Keratinocyte (primary cell): ENCODE measurements at regions not wholly inside any gene's neighbourhood (a gene's known extent, or its start where the extent isn't known, plus 50 kb on each side); places are given as distances from the start of the nearest gene placed in this dataset.
"Not testable (repeated sequence)": the region's sequence is repeated elsewhere in the genome, so short reads cannot be mapped to it uniquely, and the experiment has no call there.

Experiments
- DNase-seq: peaks from one replicate; pipeline ENCODE4 v3.0.0-alpha.2; 2011; ENCODE audit warnings: low read depth, missing footprints, low spot score
- FAIRE-seq: peaks from 2 replicates; lab custom pipeline; 2011; peaks lifted over from hg19 to GRCh38; lab: Jason Lieb, UNC
- H2AFZ ChIP-seq: 2 replicates; pipeline ENCODE4 v1.6.0; 2012; ENCODE audit warnings: low read length, control low read depth, inconsistent platforms; ENCODE audit not compliant: control insufficient read depth
- H3K27ac ChIP-seq: 2 replicates; pipeline ENCODE4 v1.5.1; 2011; ENCODE audit warnings: low read length; ENCODE audit not compliant: control insufficient read depth, insufficient read depth
- H3K27me3 ChIP-seq: 3 replicates; pipeline ENCODE4 v1.6.0; 2011; ENCODE audit warnings: low read length; ENCODE audit not compliant: control insufficient read depth, insufficient read depth; ENCODE audit errors: extremely low read depth
- H3K36me3 ChIP-seq, 2 experiments: 2 replicates in 1 of 2; 3 replicates in 1 of 2; pipeline ENCODE4 v1.5.1; 2011; ENCODE audit warnings: low read length in 2 of 2, mild to moderate bottlenecking in 1 of 2; ENCODE audit not compliant: control insufficient read depth in 2 of 2, insufficient read depth in 2 of 2; ENCODE audit errors: extremely low read depth in 1 of 2
- H3K4me1 ChIP-seq: 3 replicates; pipeline ENCODE4 v1.5.1; 2011; ENCODE audit warnings: low read length; ENCODE audit not compliant: control insufficient read depth, insufficient read depth; ENCODE audit errors: extremely low read depth
- H3K4me2 ChIP-seq: 3 replicates; pipeline ENCODE4 v1.6.0; 2011; ENCODE audit warnings: low read depth, low read length; ENCODE audit not compliant: control insufficient read depth, insufficient read depth; ENCODE audit errors: extremely low read depth
- H3K4me3 ChIP-seq, 3 experiments: fragments of 200-600 bp in 1 of 3; sonication (generic) in 1 of 3; 2 replicates in 2 of 3; 3 replicates in 1 of 3; pipeline ENCODE4 v1.5.1; 2011 to 2016; ENCODE audit warnings: low read length in 3 of 3, mild to moderate bottlenecking in 3 of 3, control low read depth in 2 of 3, inconsistent platforms in 1 of 3, low read depth in 1 of 3, mixed read lengths in 1 of 3, mixed run types in 1 of 3, moderate library complexity in 1 of 3; ENCODE audit not compliant: control insufficient read depth in 2 of 3, insufficient read depth in 2 of 3; ENCODE audit errors: extremely low read depth in 1 of 3
- H3K79me2 ChIP-seq: 2 replicates; pipeline ENCODE4 v1.6.0; 2012; ENCODE audit warnings: low read length; ENCODE audit not compliant: control insufficient read depth, insufficient read depth
- H3K9ac ChIP-seq: 3 replicates; pipeline ENCODE4 v1.6.0; 2011; ENCODE audit warnings: low read length; ENCODE audit not compliant: control insufficient read depth, insufficient read depth; ENCODE audit errors: extremely low read depth
- H3K9me1 ChIP-seq: 3 replicates; pipeline ENCODE4 v1.6.0; 2011; ENCODE audit warnings: low read length; ENCODE audit not compliant: control insufficient read depth, insufficient read depth; ENCODE audit errors: extremely low read depth
- H3K9me3 ChIP-seq: 2 replicates; pipeline ENCODE4 v1.5.1; 2012; ENCODE audit warnings: low read depth, low read length; ENCODE audit not compliant: control insufficient read depth
- H4K20me1 ChIP-seq: 3 replicates; pipeline ENCODE4 v1.6.0; 2011; ENCODE audit warnings: low read length; ENCODE audit not compliant: control insufficient read depth, insufficient read depth; ENCODE audit errors: extremely low read depth
- CTCF ChIP-seq, 3 experiments: IDR thresholded peaks in 1 of 3; conservative IDR thresholded peaks in 1 of 3; optimal IDR thresholded peaks in 1 of 3; 2 replicates in 2 of 3; 3 replicates in 1 of 3; pipeline versions ENCODE3 to v1.5.1; 2011; ENCODE audit warnings: low read length in 3 of 3, mild to moderate bottlenecking in 3 of 3, moderate library complexity in 2 of 3, control low read depth in 1 of 3, inconsistent platforms in 1 of 3; ENCODE audit not compliant: insufficient read depth in 2 of 3; ENCODE audit errors: extremely low read depth in 1 of 3
- EZH2 ChIP-seq: IDR thresholded peaks from one replicate; pipeline ENCODE4 v1.6.1; 2012; ENCODE audit warnings: inconsistent platforms, mild to moderate bottlenecking, low read length, moderate library complexity
- dilution Hi-C: fragments of 300-500 bp; cut with MboI; formaldehyde crosslinking; loops from one replicate; pipeline ENCODE4 v1.7.0; 2020; ENCODE audit warnings: low sequenced_read_pairs; ENCODE audit not compliant: extremely low pct_ligation_motif_present

GRCh38 chr15:20106026-20106425 is 435.6 kb downstream of the GOLGA6L6 start:
- Histone ChIP-seq H2AFZ (no peak overlapping the region), H3K27ac (no peak overlapping the region), H3K79me2 (no peaks in the 10 kb centered on the region), H3K9me1 (no peaks in the 10 kb centered on the region), H3K36me3 (no peaks in the 10 kb centered on the region), H3K9ac (no peak overlapping the region), H3K4me1 (no peaks in the 10 kb centered on the region), H3K9me3 (peaks cover 3% of the 10 kb centered on the region), H4K20me1 (no peaks in the 10 kb centered on the region), H3K4me3 (no peak overlapping the region), H3K4me2 (no peak overlapping the region), H3K27me3 (no peaks in the 10 kb centered on the region)
- TF ChIP-seq EZH2 (no peak), CTCF (optimal IDR thresholded peaks at IDR 0.05 in 1 of 3, IDR thresholded peaks at IDR 0.05 in 1 of 3, conservative IDR thresholded peaks at IDR 0.05 in 1 of 3; ENCODE audit: extremely low read depth in 1 of 3, insufficient read depth in 2 of 3, low read length in 3 of 3) (no peak)
- dilution Hi-C loops: no loop called here
- FAIRE-seq: no peak
- DNase-seq: no peak

- FAIRE-seq, H3K9me3 ChIP-seq, H3K4me3 ChIP-seq, dilution Hi-C loops, H4K20me1 ChIP-seq, H2AFZ ChIP-seq, H3K27me3 ChIP-seq, DNase-seq, H3K27ac ChIP-seq, H3K4me1 ChIP-seq, H3K9ac ChIP-seq, H3K79me2 ChIP-seq, H3K36me3 ChIP-seq, H3K9me1 ChIP-seq, H3K4me2 ChIP-seq: not testable (repeated sequence)
Observed at GRCh38 chr15:20105011-20105990, 436.3 kb downstream of the GOLGA6L6 start.

- H3K9me1 ChIP-seq, H3K9ac ChIP-seq, H3K36me3 ChIP-seq, H3K4me1 ChIP-seq, FAIRE-seq, H3K27ac ChIP-seq, DNase-seq, H3K4me2 ChIP-seq, H3K79me2 ChIP-seq, H2AFZ ChIP-seq, H3K9me3 ChIP-seq, H3K4me3 ChIP-seq, dilution Hi-C loops, H3K27me3 ChIP-seq, H4K20me1 ChIP-seq: not testable (repeated sequence)
Observed at GRCh38 chr15:20104551-20104950, 437.0 kb downstream of the GOLGA6L6 start.

- DNase-seq, FAIRE-seq, H3K4me2 ChIP-seq, H3K9ac ChIP-seq, H3K9me1 ChIP-seq, H3K36me3 ChIP-seq, H2AFZ ChIP-seq, H3K9me3 ChIP-seq, H3K4me3 ChIP-seq, H4K20me1 ChIP-seq, H3K79me2 ChIP-seq, H3K27ac ChIP-seq, H3K4me1 ChIP-seq, dilution Hi-C loops, H3K27me3 ChIP-seq: not testable (repeated sequence)
Observed at GRCh38 chr15:20102862-20103261, 438.7 kb downstream of the GOLGA6L6 start.
